MV-4-11 (cell line): ENCODE measurements at regions not wholly inside any gene's neighbourhood (a gene's known extent, or its start where the extent isn't known, plus 50 kb on each side); places are given as distances from the start of the nearest gene placed in this dataset.

ENCODE experiments used
- DNase-seq: peaks from one replicate; lab custom pipeline; 2025; lab: John Stamatoyannopoulos, UW

- no peak for DNase-seq
These were observed 96.1 kb upstream of the CTNNB1 start for GRCh38 chr3:41103200-41103599.

GRCh38 chr3:41104147-41104546, 95.2 kb upstream of the CTNNB1 start:
- DNase-seq: no peak

DNA sequence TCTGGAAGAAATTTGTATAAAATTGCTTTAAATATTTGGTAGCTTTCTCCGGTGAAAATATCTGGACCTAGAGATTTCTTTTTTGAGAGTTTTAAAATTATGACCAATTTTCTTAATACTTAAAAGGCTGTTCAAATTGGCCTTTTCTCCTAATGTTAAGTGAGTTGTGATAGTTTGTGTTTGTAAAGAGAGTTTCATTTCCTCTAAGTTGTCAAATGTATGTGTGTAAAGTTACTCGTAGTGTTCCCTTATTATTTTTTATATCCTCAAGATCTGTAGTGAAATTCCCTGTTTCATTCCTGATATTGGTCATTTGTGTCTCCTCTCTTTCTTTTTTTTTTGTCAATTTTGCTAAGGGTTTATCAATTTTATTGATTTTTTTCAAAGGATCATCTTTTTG, 92.6 kb upstream of the CTNNB1 start:
- peak; percentile 37 for DNase-seq

DNA sequence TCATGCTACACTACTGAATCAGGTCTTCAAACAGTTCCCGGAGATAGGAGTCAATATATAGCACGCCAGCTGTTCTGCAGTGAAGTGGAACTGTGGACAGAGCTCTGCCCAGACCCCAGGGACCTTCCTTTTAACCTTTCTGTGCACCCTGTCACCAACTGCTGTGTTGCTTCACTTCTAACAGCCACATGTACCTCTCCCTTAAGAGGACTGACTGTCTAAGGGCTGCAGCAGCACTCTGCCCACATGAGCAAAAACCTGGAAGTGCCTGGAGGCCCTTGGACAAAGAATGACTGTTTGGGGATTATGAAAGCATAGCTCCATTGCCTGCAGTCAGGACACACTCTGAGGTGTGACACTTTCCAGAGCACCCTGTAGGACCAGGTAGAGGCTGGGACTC, 88.3 kb upstream of the CTNNB1 start:
- DNase-seq: peak; percentile 87

GRCh38 chr3:41112466-41112865, 86.8 kb upstream of the CTNNB1 start:
- DNase-seq: no peak

- DNase-seq: no peak
These were observed 84.2 kb upstream of the CTNNB1 start for GRCh38 chr3:41115069-41115468.

DNA sequence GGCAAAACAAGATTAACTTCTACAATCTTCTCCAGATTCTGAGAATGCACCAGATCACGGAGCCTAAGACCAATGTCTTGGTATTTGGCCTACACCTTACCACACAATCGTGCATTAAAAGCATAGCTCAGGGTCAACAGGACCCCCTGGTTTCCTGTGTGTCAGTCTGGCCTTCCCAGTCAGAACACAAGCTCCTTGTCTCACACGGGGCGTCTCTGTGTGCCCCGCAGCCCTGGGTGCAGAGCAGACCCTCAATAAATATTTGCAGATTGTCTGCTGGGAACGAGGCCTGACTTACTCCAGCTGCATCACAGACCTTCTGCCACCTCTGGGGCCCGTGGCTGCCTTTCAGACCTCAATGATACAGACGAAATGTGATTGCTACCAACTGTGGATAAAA, 82.5 kb upstream of the CTNNB1 start:
- no peak for DNase-seq

- peak; percentile 100 for DNase-seq
These were observed 81.9 kb upstream of the CTNNB1 start for GRCh38 chr3:41117398-41117870.

- DNase-seq: no peak
These were observed 80.6 kb upstream of the CTNNB1 start for GRCh38 chr3:41118461-41119390.

GRCh38 chr3:41120460-41120859, 78.8 kb upstream of the CTNNB1 start:
- peak; percentile 45 for DNase-seq

DNA sequence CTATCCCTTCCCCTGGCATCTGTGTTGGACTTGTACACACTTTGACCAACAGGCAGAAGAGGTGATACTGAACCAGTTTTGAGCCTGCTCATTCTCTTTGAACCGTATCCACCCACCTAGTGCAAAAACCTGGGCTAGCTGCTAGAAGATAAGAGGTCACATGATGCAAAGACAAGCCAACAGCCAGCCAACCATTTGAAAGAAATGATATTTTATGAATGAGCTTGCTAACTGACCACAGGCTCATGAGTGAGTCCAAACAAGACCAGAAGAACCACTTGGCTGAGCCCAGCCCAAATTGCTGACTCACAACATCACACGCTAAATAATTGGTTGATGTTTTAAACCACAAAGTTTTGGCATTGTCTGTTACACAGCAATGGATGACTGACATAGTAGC, 74.0 kb upstream of the CTNNB1 start:
- peak; percentile 12 for DNase-seq

GRCh38 chr3:41126472-41126871, 72.8 kb upstream of the CTNNB1 start:
- no peak for DNase-seq

- no peak for DNase-seq
These were observed 72.3 kb upstream of the CTNNB1 start for GRCh38 chr3:41126961-41127360.

DNA sequence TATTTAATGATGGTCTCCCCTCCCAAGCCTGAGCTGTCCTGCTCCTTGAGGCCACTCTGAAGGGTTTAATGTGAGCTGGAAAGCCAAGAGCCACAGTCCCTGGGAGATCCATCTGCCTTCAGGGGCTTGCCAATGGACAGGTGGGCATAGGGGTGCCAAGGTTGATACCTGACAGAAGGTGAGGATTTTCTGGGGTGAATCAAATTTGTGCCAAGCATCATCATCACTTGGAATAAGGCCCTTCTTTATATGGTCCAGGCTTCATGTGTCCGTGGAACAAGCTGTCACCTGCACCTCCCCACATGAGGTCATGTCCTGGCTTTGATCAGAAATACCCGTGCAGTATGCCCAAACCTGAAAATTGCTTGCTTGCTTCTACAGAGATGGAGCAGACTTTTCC, 71.9 kb upstream of the CTNNB1 start:
- no peak for DNase-seq

- no peak for DNase-seq
These were observed 69.6 kb upstream of the CTNNB1 start for GRCh38 chr3:41129731-41130130.

GRCh38 chr3:41131224-41131623, 68.1 kb upstream of the CTNNB1 start:
- DNase-seq: no peak

GRCh38 chr3:41137686-41138111, 61.6 kb upstream of the CTNNB1 start:
- DNase-seq: peak; percentile 78

DNA sequence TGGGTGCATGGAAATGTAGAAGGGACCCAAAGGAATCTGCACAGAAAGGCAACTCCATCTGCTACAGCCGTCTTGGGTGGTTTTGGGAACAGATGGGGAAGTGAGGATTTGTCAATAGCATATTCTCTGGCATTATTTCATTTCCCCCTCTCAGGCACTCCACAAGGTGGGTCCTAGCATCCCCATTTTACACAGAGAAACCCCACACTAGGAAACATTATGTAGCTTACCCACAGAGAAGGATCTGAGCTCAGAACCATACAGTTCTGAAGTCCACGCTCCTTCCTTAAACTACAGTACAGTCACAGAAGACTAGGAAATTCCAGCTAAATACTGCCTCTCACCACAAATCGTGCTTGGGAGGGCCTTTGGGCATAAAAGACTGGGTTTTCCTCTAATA, 61.2 kb upstream of the CTNNB1 start:
- DNase-seq: peak; percentile 18

- no peak for DNase-seq
These were observed 60.7 kb upstream of the CTNNB1 start for GRCh38 chr3:41138601-41139000.

- no peak for DNase-seq
These were observed 59.1 kb upstream of the CTNNB1 start for GRCh38 chr3:41140242-41140641.

DNA sequence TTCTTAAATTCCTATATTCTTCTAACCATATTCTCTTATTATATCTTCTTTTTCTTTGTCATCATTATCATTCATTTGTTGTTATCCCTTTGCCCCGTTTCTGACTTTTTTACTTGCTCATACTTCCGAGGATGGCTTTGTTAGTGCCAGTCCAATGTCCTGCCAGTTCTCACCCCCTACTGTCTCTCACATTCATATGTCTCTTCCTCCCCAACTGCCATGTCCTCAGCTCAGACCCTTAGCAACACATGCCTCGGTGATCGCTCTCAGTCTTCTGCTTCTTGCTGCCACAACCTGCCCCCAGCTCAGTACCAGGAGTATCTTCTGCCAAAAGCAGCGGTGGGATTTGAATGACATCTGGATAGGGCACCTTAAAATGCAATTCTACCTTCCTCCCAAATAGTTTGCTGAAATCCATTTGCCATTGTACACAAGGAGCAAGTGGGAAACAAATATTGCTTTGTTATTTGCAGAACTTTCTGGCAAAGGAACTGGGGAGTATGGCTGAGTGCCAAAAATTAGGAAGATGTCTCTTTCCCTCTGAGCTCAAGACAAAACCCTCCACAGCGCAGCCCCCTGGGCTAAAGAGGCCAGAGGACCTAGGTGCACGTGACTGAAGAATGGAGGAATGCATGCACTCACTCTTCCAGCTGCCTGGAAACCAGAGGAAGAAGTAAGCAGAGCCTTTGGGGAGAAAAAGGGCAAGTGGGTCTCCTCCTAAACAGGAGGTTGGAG, 57.7 kb upstream of the CTNNB1 start:
- no peak for DNase-seq

- no peak for DNase-seq
These were observed 55.8 kb upstream of the CTNNB1 start for GRCh38 chr3:41143421-41144031.

GRCh38 chr3:41144631-41145030, 54.7 kb upstream of the CTNNB1 start:
- DNase-seq: no peak
